Putamen (tissue), 1 donor: ENCODE measurements at regions not wholly inside any gene's neighbourhood (a gene's known extent, or its start where the extent isn't known, plus 50 kb on each side); places are given as distances from the start of the nearest gene placed in this dataset.

Source experiments
- DNase-seq: peaks from one replicate; pipeline ENCODE4 v3.0.0-alpha.2; 2016; ENCODE audit warnings: low spot score

DNA sequence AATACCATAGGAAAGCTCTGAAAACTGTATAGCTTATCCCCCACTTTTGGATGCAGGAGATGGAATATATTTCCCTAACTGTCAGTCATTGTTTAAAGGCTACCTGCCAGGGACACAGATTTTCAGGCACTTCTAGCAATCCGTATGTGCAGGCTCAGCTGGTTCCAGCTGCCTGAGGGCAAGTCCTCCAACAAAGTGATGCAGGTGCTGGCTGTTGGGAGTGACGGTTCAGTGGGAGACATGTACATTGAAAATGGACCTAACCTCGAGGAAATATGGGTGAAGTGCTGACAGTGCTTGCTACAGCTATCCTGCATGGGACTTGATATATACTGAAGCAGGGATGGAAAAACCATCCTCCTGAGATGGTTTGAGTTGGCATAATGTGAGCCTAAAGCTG is 153.1 kb upstream of the GAP43 start:
- no peak for DNase-seq

DNA sequence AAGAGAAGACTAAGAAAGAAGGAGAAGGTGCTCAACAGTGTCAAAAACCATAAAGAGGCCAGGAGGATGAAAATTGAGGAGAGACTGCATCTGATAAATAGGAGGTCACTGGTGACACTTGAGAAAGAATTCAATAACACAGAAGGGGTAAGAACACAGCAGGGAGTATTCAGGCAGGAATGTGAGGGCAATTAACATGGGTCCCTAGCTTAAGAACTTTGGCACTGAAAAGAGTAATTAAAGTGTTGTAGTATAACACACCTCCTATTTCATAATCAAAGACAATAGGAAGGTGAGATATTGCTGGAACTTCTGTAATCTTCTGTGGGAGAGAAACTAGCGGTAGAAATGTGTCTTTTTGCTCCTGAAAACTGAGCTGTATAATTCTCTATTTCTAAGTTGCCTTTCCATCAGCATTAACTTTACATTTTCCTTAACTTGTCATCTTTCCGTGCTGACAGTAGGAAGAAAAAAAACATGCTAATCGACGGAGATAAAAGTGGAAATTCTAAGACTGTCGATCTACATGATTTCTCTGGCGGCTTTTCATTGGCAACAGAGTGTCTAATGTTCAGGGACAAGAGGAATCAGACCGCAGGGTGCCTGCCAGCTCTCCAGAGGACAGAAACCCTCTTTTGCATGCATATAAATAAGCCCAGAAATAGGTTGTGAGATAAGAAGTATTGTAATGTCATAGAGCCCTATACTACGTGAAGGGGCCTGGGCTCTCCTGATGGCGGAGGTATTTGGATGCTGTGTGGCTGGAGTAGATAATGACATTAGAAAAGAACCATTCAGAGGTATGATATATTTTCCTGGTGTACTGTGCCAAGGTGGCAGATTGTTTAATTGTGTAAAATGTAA is 147.9 kb upstream of the GAP43 start:
- no peak for DNase-seq

DNA sequence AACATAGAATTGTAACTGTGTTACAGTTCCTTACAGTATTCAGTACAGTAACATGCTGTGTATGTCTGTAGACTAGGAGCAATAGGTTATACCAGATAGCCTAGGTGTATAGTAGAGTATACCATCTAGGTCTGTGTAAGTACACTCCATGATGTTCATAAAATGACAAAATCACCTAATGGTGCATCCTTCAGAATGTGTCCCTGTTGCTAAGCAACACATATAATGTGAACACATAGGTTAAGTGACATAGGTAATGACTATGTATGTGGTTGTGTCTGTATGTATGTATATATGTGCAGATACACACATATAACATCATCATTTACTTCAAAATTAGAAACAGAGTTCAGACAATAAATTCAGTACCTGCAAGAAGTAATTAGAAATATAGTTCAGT is 146.8 kb upstream of the GAP43 start:
- DNase-seq, result no peak

DNA sequence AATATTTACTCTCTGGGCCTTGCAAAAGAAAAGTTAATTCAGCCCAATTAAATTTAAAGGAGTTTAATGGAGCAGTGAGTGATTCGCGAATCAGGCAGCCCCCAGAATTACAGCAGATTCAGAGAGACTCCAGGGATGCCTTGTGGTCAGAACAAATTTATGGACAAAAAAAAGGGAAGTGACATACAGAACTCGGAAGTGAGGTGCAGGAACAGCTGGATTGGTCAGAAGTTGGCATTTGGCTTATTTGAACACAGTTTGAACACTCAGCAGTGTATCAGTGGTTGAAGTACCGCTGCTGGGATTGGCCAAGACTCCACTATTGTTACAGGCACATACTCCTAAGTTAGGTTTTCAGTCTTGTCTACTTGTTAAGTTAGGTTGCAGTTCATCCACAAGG is 145.0 kb upstream of the GAP43 start:
- no peak for DNase-seq

DNA sequence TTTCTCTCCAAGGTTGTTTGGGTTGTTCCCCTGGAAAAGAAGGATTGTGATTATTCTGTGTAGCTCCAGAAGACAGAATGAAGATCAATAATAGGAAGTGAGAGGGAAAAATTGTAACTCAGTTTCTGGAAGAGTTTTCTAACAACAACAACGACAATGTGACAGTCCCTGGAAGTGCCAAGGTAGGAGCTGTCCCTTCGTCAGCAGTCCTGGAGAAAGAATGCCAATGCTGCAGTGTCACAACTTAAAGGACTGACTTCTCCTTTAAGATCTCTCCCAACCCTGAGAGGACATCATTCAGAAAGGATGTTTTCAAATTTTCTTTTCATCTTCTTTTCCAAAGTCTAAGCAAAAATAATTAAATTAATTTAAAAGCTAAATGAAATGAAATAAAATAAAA is 136.4 kb upstream of the GAP43 start:
- DNase-seq, result no peak

DNA sequence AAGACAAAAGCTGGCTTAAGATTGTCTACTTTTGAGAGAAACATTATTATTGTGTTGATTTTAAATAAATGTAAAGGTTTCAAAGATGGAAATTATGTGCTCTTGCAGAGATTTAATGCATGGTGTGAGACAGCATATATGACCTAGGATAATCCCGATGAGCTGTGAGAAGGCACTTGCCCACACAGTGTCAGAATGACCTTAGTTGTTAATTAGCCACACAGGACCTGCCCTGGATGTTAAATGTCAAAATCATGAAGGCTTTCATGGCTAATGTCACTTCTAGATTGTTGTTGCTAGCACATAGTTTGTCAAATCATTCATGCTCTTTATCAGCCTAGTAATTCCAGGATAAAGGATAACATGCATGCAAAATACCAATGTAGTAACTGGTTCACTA is 135.3 kb upstream of the GAP43 start:
- no peak for DNase-seq

DNA sequence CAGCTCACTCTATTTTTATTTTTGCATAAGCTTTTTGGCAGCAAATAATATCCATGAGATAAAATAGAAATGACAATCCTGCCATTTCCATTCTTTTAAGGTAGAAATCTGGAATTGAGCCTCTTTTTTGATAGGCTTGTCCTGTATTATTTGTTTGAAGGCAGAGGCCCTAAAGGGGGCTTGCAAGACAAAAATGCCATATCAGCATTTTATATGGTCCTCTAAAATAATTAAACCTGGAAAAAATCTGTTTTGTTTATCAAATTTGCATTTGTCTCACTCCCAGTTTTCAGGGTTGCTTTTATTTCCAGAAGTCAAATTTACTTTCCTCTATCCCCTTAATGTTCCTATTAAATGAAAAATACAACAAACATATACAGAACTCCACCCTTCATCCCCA is 134.9 kb upstream of the GAP43 start:
- DNase-seq, result no peak

DNA sequence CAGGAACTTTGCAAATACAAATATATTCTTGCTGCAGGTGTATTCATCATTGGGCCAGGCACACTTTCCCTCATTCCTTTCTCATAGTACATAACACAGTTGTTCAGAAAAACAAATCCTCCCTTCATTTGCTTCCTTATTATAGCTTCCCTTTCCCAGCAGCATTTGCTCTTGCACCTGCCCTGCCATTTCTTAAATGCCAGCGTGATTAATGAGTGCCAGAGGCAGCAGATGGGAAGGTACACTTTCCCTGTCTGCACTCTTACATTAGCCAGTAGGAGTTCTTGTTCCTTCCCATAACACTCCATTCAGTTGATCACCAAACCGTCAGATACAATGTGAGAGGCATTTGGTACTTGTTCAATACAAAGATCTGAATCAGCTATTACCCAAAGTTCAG is 128.5 kb upstream of the GAP43 start:
- DNase-seq, result no peak

DNA sequence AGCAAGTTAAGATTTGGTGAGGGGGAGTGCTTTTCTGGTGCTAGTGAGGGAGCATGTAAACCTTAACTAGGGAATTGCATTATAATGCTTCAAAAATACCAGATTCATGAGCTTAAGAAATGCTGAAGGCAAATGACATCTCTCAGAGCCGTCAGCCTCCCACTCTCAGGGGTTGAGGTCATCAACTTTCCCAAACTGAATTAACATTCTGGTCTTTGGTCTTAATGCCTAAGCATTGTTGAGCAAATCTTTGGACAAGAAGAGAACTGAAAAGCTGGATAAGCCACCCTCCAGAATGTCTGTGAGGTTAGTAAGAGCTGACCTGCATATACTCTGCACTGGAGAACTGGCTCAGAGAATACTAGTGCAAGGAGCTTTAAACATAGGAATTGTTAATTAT is 124.9 kb upstream of the GAP43 start:
- DNase-seq, result no peak

DNA sequence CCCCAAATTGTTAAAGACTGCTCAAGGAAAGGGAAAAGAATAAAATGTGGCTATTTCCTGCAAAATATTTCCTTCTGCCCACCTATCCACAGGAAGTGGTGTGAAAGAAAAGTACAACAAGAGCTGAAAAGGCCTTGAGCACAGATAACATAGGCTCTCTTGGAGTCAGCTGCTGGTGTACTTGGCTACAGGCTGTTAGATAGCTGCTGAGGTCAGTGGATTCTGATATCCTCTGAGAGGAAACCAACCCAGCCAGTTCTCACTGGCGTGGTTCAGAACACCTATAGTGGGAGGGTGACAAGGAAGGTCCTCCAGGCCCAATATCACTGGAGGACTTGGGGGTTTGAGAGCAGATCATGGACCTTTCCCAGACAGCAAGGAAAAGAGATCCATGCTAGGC is 124.4 kb upstream of the GAP43 start:
- DNase-seq, result no peak

DNA sequence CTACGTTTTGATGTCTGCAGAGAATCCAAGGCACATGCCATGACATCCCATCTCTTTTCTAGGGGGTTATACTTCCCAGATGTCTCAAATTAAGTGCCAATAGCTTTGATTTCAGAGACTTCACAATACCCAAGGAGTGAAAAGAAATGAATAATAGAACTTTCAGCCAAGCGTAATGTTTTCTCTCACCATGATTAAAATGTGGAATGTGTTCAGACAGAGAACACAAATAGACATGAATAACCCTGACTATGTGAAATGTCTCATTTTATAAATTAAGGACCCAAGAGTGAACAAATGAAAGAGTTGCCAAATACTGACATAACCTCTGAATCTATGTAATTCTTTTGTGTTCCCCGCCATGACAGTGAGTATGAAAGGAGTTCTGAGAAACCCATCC is 123.6 kb upstream of the GAP43 start:
- DNase-seq, result no peak

DNA sequence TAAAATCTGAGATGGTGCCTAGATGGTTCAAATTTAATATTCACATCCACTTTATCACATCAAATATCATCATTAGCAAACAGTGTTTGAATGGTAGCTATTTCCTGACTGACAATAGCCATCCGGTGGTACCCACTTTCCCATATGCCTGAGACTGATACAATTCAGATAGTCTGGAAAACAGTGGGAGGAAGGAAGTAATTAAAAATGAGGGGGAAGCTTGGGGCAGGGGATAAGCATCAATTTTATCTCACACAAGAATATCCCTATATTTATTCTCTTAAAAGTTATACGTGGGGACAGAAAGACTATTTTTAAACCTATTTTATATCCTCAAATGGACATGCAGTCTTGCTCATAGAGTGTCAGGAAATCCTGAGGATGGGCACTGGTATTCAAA is 122.5 kb upstream of the GAP43 start:
- DNase-seq, result no peak

DNA sequence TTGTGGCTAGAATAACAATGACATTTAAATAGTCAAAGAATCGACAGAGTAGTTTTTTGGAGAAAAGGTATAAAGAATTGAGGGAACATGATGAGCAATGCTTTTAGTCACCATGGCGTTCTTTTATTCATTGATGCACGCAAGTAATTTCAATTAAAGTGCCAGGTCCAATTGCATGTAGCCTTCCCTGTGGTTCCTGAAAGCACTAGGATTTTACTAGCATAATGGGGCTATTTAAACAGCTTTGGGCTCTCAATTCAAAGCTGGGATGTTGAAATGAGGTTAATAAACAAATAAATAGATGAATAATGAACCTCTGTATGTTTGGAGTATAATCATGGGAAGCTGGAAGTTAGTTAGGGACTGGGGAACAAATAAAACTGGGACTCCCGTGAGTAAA is 121.2 kb upstream of the GAP43 start:
- no peak for DNase-seq

DNA sequence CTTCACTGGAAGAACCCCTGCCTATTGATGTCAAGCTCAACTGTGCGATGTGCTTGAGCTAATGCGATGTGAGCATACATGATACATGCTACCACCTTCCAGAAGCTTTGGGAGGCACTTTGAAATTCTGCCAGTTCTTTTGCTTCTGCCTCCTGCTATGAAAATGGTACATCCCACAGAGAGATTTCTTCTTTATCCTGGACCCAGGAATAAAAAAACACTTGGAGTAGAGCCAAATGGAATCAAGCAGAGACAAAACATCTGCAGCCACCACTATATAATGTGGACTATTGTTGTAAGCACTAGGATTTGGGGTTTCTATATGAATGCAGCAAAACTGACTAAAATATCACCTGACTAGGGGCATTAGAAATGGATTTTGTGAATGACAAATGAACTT is 119.9 kb upstream of the GAP43 start:
- DNase-seq, result no peak

DNA sequence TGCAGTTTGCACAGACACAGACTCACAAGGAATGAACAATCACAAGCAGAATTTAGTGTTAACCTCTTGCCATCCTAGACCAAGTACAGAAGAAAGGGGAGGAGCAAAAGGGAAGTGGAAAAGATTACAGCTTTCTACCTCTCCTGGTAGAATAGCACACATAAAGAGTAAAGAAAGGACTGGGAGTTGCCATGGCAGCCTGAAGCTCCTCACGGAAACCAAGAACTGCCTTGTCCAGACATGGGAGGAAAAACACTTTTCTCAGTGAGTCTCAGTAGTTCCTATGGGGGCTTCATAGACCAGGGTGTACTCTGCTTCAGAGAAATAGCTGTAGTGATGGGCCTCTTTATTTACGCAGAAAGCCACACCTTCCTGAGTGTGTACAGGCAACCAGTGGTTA is 114.7 kb upstream of the GAP43 start:
- no peak for DNase-seq

DNA sequence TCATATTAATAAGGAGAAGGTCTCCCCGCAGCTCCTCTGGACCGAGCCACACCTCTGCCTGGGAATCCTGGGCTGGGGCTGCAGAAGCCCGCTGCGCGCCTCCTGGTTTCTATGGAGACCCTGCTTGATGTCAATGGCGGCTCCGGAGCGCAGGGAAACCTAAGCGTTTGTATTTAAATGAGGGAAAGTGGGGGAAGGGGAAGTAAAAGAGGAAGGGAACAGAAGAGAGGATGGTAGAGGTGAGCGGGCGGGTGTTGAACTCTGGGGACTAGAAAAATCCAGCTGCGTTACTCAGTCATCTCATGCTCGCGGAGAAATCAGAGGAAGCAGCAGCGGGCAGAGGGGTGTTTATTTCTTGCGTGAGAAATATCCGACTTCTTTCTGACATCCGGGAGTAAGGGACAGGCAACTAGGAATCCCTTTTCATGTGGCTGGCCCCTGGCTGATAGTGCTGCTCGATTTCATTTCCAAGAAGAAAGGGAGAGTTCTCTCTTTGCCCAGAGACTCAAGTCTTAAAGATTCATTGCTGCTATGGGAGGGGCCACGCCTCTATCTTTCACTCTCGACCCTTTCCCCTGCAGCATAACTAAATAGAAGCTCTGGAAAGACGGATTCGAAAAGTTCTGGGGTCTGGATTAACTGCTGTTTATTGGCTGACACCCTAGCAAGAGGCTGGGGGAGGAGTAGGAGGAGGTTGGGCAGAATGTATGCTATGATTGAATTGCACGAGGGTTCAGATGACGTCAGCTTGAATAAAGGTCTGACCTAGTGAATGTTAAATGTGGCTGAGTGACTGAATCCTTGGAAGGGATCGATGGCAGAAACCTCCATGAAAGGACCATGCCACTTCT is 110.5 kb upstream of the GAP43 start:
- DNase-seq, result peak; percentile 42

DNA sequence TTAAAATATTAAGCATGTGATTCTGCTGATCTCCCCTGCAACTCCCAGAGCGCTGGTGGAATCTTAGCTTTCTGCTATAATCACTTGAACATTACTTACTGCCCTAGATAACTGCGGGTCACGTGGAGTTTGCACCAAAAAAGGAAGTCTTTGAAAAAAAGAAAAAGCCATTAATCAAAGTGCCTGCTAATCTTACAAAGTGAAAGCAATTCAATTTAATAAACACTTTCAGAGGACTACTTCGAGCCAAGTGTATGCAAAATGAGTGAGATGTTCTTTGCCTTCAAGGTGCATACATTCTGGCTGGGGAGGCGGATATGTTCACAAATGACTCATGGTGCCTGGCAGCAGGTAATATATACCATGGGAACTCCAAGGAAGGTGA is 109.9 kb upstream of the GAP43 start:
- peak; percentile 44 for DNase-seq

DNA sequence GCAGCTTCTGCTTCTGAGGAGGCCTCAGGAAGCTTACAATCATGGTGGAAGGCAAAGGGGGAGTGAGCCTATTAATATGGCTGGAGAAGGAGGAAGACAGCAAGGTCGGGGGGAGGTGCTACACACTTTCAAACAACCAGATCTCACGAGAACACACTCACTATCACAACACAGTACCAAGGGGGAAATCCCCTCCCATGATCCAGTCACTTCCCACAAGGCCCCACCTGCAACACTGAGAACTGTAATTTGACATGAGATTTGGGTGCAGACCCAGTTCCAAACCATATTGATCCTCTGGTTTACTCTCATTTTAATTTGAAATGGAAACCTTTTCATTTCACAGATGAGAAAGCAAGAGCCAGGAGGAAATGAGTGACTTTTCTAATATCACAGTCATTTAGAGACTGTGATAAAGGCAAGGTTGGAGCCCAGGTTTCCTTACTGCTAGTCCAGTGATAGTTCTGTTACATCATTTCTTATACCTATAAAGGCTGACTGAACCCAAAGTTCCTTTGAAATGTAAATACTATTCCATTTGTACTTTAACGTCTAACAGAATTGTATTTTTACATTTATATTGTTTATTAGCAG is 105.8 kb upstream of the GAP43 start:
- DNase-seq, result no peak

DNA sequence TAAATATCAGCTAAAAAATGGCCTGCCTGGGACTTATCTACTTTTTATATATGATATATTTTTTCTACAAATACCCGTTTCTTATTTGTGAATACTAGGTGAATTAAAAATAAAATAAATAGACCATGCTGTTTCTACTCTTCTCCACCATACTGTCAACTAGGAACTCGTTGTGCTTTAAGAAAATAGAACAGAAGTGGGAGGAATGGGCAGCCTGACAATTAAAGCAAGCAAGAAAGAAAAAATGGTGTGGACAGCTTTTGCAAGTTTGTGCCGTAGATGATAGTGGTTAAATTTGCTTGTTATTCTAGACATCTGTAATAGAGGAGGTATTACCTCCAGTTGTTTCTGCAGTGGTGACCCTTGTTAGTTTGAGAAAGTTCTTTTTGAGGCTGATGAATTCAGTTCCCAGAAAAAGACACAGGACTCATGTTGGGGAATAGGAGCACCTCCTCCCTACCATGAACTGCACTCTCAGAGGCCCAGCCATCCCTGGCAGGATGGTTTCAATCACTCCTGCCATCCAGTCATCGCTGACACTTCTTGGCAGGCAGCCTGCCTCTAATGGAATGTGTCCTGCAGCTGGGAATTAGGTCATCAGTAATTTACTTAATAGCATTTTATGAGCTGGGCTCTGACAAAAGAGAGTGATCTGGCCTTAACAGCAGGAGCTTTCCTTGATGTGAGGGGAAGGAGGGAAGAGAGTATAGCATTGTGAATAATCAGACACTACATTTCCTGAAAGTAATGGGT is 105.0 kb upstream of the GAP43 start:
- no peak for DNase-seq

DNA sequence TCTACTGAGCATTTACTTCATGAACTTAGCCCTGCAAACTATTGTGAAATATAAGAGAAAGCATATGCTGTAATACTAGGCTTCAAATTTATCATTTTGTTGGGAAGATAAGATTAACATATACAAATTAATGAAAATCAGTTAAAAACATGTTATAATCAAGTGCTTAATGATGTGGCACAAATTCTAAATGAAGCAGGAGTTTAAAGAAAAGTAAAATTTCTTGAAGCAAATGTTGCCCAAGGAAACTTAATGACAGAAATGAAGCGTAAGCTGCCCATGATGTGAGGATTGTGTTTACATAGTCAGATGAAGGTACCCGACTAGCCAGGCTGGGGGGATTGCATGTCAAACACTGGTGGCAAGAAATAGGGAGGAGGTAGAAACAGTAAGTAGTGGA is 103.1 kb upstream of the GAP43 start:
- no peak for DNase-seq

DNA sequence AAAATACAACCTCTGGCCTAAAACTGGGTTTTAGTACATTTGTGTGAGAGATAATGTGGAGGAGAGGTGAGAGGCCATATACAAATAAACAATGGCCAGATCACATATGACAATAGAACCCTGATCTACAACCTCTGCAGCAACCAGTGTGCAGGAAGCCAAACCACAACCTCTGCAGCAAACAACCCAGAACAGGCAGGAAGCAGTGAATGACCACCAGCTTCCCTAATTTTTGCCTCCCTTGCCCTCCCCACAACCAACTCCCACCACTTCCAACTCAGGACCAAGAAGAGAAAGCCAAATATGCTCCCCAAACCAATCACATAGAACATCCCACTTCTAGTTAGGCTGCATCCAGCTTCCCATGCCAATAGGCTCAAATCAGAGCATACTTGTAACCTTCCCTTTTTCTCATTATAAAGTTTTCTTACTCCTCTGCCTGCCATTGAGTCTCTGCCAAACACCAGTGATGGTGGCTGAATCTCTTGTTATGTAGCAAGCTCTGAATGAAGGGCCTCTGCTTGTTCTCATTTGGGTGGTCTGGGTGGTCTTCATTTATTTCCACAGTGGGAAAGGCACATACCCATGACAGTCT is 102.6 kb upstream of the GAP43 start:
- DNase-seq, result no peak

DNA sequence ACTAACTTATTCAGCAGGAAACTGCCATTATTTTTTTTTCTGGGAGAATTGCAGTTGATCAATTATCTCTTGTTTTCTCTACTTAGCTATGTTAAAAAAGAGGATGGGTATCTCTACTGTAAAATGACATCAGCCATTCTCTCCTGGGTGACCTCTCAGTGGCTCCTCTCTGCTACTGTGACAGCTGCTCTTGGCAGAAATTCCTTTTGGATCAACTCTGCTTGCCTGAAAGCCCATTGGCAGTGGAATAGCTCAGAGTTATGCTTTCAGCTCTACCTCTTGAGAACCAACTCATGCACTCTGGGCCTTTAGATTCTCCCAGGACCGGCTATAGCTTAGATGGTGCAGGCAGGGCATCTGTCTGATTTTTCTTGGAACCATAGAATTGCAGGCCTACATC is 99.9 kb upstream of the GAP43 start:
- no peak for DNase-seq
